IMR-90 (cell line): ENCODE measurements at regions not wholly inside any gene's neighbourhood (a gene's known extent, or its start where the extent isn't known, plus 50 kb on each side); places are given as distances from the start of the nearest gene placed in this dataset.

ENCODE experiments used
- ATAC-seq: fragments of 200-7000 bp; cut with Tn5 transposase; 2 replicates; pipeline ENCODE4 v1.9.1; 2020; ENCODE audit warnings: low read depth, mild to moderate bottlenecking, moderate library complexity
- BruUV-seq: library from RNA; stranded (reverse); fragments of 400-500 nt; replicated peaks from 2 replicates; lab custom pipeline; 2021; lab: Mats Ljungman, UMichigan
- CTCF ChIA-PET: fragments of 300-600 bp; formaldehyde crosslinking; extraction: SDS; loops from one replicate; lab custom pipeline; 2021; ENCODE audit warnings: antibody characterized with exemption; lab: Yijun Ruan, JAX
- POLR2A ChIA-PET: fragments of 300-600 bp; sonication (Branson Sonifier 250); formaldehyde crosslinking; loops from one replicate; lab custom pipeline; 2022; ENCODE audit warnings: antibody characterized with exemption; ENCODE audit not compliant: unreplicated experiment; lab: Charles Lee
- DNase-seq: peaks from one replicate; pipeline ENCODE4 v3.0.0; 2013
- H2AFZ ChIP-seq: replicated peaks from 2 replicates; pipeline ENCODE3; 2013; ENCODE audit warnings: low read length, mild to moderate bottlenecking; ENCODE audit not compliant: poor library complexity
- H2AK5ac ChIP-seq: 2 replicates; pipeline ENCODE4 v1.6.1; 2013; ENCODE audit warnings: low read depth, low read length, inconsistent platforms
- H2AK9ac ChIP-seq: replicated peaks from 2 replicates; pipeline ENCODE3; 2013; ENCODE audit warnings: mild to moderate bottlenecking, low read depth, low read length, moderate library complexity; ENCODE audit not compliant: poor library complexity
- H2BK120ac ChIP-seq: 2 replicates; pipeline ENCODE4 v1.6.1; 2013; ENCODE audit warnings: low read depth, low read length, inconsistent platforms
- H2BK15ac ChIP-seq: 3 replicates; pipeline ENCODE4 v1.6.1; 2013; ENCODE audit warnings: low read depth, low read length, inconsistent platforms
- H2BK20ac ChIP-seq: 2 replicates; pipeline ENCODE4 v1.6.1; 2013; ENCODE audit warnings: low read depth, mild to moderate bottlenecking, inconsistent platforms, low read length, moderate library complexity
- H2BK5ac ChIP-seq: 2 replicates; pipeline ENCODE4 v1.6.1; 2013; ENCODE audit warnings: mild to moderate bottlenecking, low read depth, low read length, inconsistent platforms; ENCODE audit not compliant: poor library complexity, severe bottlenecking
- H3K14ac ChIP-seq: replicated peaks from 2 replicates; pipeline ENCODE4 v1.6.1; 2013; ENCODE audit warnings: low read depth, low read length, inconsistent platforms
- H3K18ac ChIP-seq: 2 replicates; pipeline ENCODE4 v1.6.1; 2013; ENCODE audit warnings: low read depth, low read length, control low read depth
- H3K23ac ChIP-seq: 2 replicates; pipeline ENCODE4 v1.6.1; 2013; ENCODE audit warnings: low read depth, low read length, inconsistent platforms
- H3K27ac ChIP-seq: 2 replicates; pipeline ENCODE4 v1.5.1; 2013; ENCODE audit warnings: mild to moderate bottlenecking, control low read depth, low read length; ENCODE audit not compliant: insufficient read depth
- H3K27me3 ChIP-seq: 2 replicates; pipeline ENCODE4 v1.6.1; 2013; ENCODE audit warnings: low read length; ENCODE audit not compliant: control insufficient read depth, insufficient read depth
- H3K36me3 ChIP-seq: 2 replicates; pipeline ENCODE4 v1.6.1; 2013; ENCODE audit warnings: low read length, mixed read lengths; ENCODE audit not compliant: control insufficient read depth, insufficient read depth
- H3K4ac ChIP-seq: 2 replicates; pipeline ENCODE4 v1.6.1; 2013; ENCODE audit warnings: low read depth, low read length, inconsistent platforms
- H3K4me1 ChIP-seq: 2 replicates; pipeline ENCODE4 v1.6.1; 2013; ENCODE audit warnings: low read length, mixed read lengths; ENCODE audit not compliant: control insufficient read depth, insufficient read depth
- H3K4me2 ChIP-seq: 2 replicates; pipeline ENCODE4 v1.6.1; 2013; ENCODE audit warnings: low read depth, mild to moderate bottlenecking, control low read depth, low read length, moderate library complexity
- H3K4me3 ChIP-seq: 2 replicates; pipeline ENCODE4 v1.5.1; 2013; ENCODE audit warnings: low read depth, mild to moderate bottlenecking, control low read depth, low read length, moderate library complexity; ENCODE audit not compliant: insufficient read depth
- H3K56ac ChIP-seq: 2 replicates; pipeline ENCODE4 v1.6.1; 2013; ENCODE audit warnings: low read length, inconsistent platforms; ENCODE audit not compliant: insufficient read depth; ENCODE audit errors: extremely low read depth
- H3K79me1 ChIP-seq, 2 experiments: 2 replicates each; pipeline ENCODE4 v1.6.1; 2013; ENCODE audit warnings: low read length in 2 of 2, inconsistent platforms in 1 of 2, low read depth in 1 of 2
- H3K9ac ChIP-seq: 2 replicates; pipeline ENCODE4 v1.6.1; 2013; ENCODE audit warnings: low read depth, low read length, control low read depth
- H3K9me1 ChIP-seq: 2 replicates; pipeline ENCODE4 v1.6.1; 2013; ENCODE audit warnings: low read length, inconsistent platforms; ENCODE audit not compliant: insufficient read depth
- H3K9me3 ChIP-seq: 2 replicates; pipeline ENCODE4 v1.6.1; 2013; ENCODE audit warnings: low read length; ENCODE audit not compliant: control insufficient read depth, insufficient read depth
- H4K20me1 ChIP-seq: 2 replicates; pipeline ENCODE4 v1.6.1; 2013; ENCODE audit warnings: low read length, inconsistent platforms; ENCODE audit not compliant: insufficient read depth
- H4K5ac ChIP-seq: 2 replicates; pipeline ENCODE4 v1.6.1; 2013; ENCODE audit warnings: mild to moderate bottlenecking, low read depth, low read length, control low read depth
- H4K8ac ChIP-seq, 2 experiments: 2 replicates each; pipeline ENCODE4 v1.6.1; 2013; ENCODE audit warnings: low read depth in 2 of 2, low read length in 2 of 2, control low read depth in 1 of 2, inconsistent platforms in 1 of 2
- H4K91ac ChIP-seq: 2 replicates; pipeline ENCODE4 v1.6.1; 2013; ENCODE audit warnings: low read depth, low read length, inconsistent platforms; ENCODE audit not compliant: insufficient read depth
- BHLHE40 ChIP-seq: fragments of 150-350 bp; IDR thresholded peaks from 2 replicates; pipeline ENCODE4 v1.6.1; 2016; ENCODE audit warnings: mild to moderate bottlenecking, low read depth, low read length
- CEBPB ChIP-seq: IDR thresholded peaks from 2 replicates; pipeline ENCODE4 v1.6.1; 2012; ENCODE audit warnings: low read depth, low read length, improper control_type of control experiment
- CHD1 ChIP-seq: IDR thresholded peaks from 2 replicates; pipeline ENCODE4 v1.6.1; 2012; ENCODE audit warnings: low read depth, low read length, improper control_type of control experiment
- CTCF ChIP-seq: conservative IDR thresholded peaks from 2 replicates; pipeline ENCODE4 v1.5.1; 2012; ENCODE audit warnings: mild to moderate bottlenecking, low read depth, low read length, improper control_type of control experiment
- FOS ChIP-seq: fragments of 150-350 bp; IDR thresholded peaks from 2 replicates; pipeline ENCODE4 v1.6.1; 2016; ENCODE audit warnings: low read depth, low read length
- MAFK ChIP-seq: IDR thresholded peaks from 2 replicates; pipeline ENCODE4 v1.6.1; 2012; ENCODE audit warnings: low read depth, low read length, improper control_type of control experiment
- MAZ ChIP-seq: IDR thresholded peaks from 2 replicates; pipeline ENCODE4 v1.6.1; 2012; ENCODE audit warnings: low read depth, mild to moderate bottlenecking, low read length, improper control_type of control experiment, moderate library complexity, borderline replicate concordance
- NFE2L2 ChIP-seq: fragments of 150-350 bp; IDR thresholded peaks from 2 replicates; pipeline ENCODE4 v1.6.1; 2016; ENCODE audit warnings: low read depth, mild to moderate bottlenecking, low read length
- POLR2A ChIP-seq: IDR thresholded peaks from 2 replicates; pipeline ENCODE4 v1.6.1; 2012; ENCODE audit warnings: mild to moderate bottlenecking, low read depth, low read length
- RAD21 ChIP-seq: IDR thresholded peaks from 2 replicates; pipeline ENCODE4 v1.6.1; 2012; ENCODE audit warnings: low read length, improper control_type of control experiment
- RCOR1 ChIP-seq: IDR thresholded peaks from 2 replicates; pipeline ENCODE4 v1.6.1; 2012; ENCODE audit warnings: mild to moderate bottlenecking, low read length, improper control_type of control experiment; ENCODE audit not compliant: insufficient replicate concordance
- RFX5 ChIP-seq: IDR thresholded peaks from 2 replicates; pipeline ENCODE4 v1.8.0; 2012; ENCODE audit warnings: low read depth, mild to moderate bottlenecking, low read length, moderate library complexity
- SMC3 ChIP-seq: fragments of 150-350 bp; IDR thresholded peaks from 2 replicates; pipeline ENCODE4 v1.6.1; 2016; ENCODE audit warnings: low read depth, mild to moderate bottlenecking, antibody characterized with exemption, low read length, moderate library complexity
- WGBS, 2 experiments: methylation state at CpG; one replicate each; pipeline versions ENCODE4 v1.1.5 to v1.1.7; 2013; ENCODE audit warnings: missing lambda C conversion rate in 2 of 2; ENCODE audit not compliant: insufficient read length in 1 of 2; ENCODE audit errors: extremely low coverage in 2 of 2; 5-methylcytosine and 5-hydroxymethylcytosine counted together
- dilution Hi-C: fragments of 300-500 bp; cut with HindIII; formaldehyde crosslinking; loops from one replicate; pipeline ENCODE4 v1.14.3; 2018; ENCODE audit warnings: low sequenced_read_pairs; ENCODE audit not compliant: unreplicated experiment
- in situ Hi-C: fragments of 300-500 bp; cut with MboI; formaldehyde crosslinking; loops from 3 replicates; pipeline ENCODE4 v1.14.3; 2019; ENCODE audit warnings: low sequenced_read_pairs, inconsistent platforms, mixed read lengths
- intact Hi-C: fragments of 100-400 bp; cut with micrococcal nuclease; formaldehyde crosslinking; loops from 2 replicates; pipeline ENCODE4 v1.10.0; 2022
- TF ChIP-seq, protein P1 (sequence below): fragments of 150-350 bp; IDR thresholded peaks from 2 replicates; pipeline ENCODE4 v1.6.1; 2017; ENCODE audit warnings: mild to moderate bottlenecking, antibody characterized with exemption, low read length, low read depth

- Histone ChIP-seq H3K18ac (no peak overlapping the region), H2AK5ac (no peak overlapping the region), H3K4me3 (no peak overlapping the region), H2AK9ac (no peak overlapping the region), H3K27me3 (no peaks in the 10 kb centered on the region), H3K4me1 (no peaks in the 10 kb centered on the region), H2BK5ac (no peak overlapping the region), H2BK20ac (no peak overlapping the region), H3K9me3 (peaks cover 2% of the 10 kb centered on the region), H3K4me2 (no peak overlapping the region), H3K56ac (no peak overlapping the region), H2AFZ (no peak overlapping the region), H4K91ac (no peak overlapping the region), H3K23ac (no peak overlapping the region), H3K27ac (no peak overlapping the region), H4K20me1 (no peaks in the 10 kb centered on the region), H3K79me1 (no peaks in the 10 kb centered on the region), H4K8ac (no peak overlapping the region), H3K14ac (no peak overlapping the region), H3K4ac (no peak overlapping the region), H2BK15ac (no peak overlapping the region), H3K9me1 (no peaks in the 10 kb centered on the region), H3K36me3 (no peaks in the 10 kb centered on the region), H2BK120ac (no peak overlapping the region), H3K9ac (no peak overlapping the region), H4K5ac (no peak overlapping the region)
- dilution Hi-C loops: no loop called here
- WGBS, 2 experiments: 20% methylated on average over 1 of the region's 3 CpGs; no CpG with 5 or more reads in 1 of the 2 experiments
- CTCF ChIA-PET: no interaction called here
- POLR2A ChIA-PET: no interaction called here
- ATAC-seq (no peak), DNase-seq (no peak)
- intact Hi-C loops: no loop called here
- in situ Hi-C loops: no loop called here
- no TSS peak for BruUV-seq
- TF ChIP-seq, protein P1, sequence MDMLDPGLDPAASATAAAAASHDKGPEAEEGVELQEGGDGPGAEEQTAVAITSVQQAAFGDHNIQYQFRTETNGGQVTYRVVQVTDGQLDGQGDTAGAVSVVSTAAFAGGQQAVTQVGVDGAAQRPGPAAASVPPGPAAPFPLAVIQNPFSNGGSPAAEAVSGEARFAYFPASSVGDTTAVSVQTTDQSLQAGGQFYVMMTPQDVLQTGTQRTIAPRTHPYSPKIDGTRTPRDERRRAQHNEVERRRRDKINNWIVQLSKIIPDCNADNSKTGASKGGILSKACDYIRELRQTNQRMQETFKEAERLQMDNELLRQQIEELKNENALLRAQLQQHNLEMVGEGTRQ: no peak
- TF ChIP-seq SMC3 (no peak), CHD1 (no peak), NFE2L2 (no peak), MAZ (no peak), RAD21 (no peak), BHLHE40 (no peak), MAFK (no peak), CTCF (no peak), RCOR1 (no peak), CEBPB (no peak), RFX5 (no peak), FOS (no peak), POLR2A (no peak)
These were observed 188.6 kb downstream of the TRIM36 start for GRCh38 chr5:114981111-114981510.
